Astrocyte of the cerebellum (primary cell): ENCODE measurements at regions not wholly inside any gene's neighbourhood (a gene's known extent, or its start where the extent isn't known, plus 50 kb on each side); places are given as distances from the start of the nearest gene placed in this dataset.
A peak's percentile ranks its signal among the peaks of the same experiment; 100 is the strongest.

Experiments used
- DNase-seq: peaks from one replicate; pipeline ENCODE4 v3.0.0-alpha.2; 2011; ENCODE audit warnings: low read depth
- H3K4me3 ChIP-seq: 2 replicates; pipeline ENCODE4 v1.5.1; 2011; ENCODE audit warnings: mild to moderate bottlenecking, low read depth, low read length, moderate library complexity
- CTCF ChIP-seq: IDR thresholded peaks from 2 replicates; pipeline ENCODE4 v1.5.1; 2012; ENCODE audit warnings: low read length, low read depth, moderate library complexity, mild to moderate bottlenecking; ENCODE audit errors: missing control alignments
- in situ Hi-C: cut with HindIII; loops from 2 replicates; pipeline ENCODE4 v1.10.0; 2017; ENCODE audit warnings: low sequenced_read_pairs

DNA sequence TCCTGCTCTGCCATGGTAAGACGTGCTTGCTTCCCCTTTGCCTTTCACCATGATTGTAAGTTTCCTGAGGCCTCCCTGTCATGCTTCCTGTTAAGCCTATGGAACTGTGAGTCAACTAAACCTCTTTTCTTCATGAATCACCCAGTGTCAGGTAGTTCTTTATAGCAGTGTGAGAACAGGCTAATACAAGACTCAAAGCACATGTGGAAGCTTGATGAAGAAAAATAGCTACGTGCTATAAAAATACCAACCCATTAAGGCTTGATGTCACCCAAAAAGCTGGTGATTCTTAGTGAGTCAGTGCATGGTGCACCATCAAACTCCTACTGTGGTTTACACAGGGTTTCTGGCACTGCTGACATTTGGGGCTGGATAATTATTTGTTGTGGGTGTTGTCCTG is 332.2 kb downstream of the TMEM167A start:
- DNase-seq, result no peak
- no peak overlapping the region for H3K4me3 ChIP-seq
- in situ Hi-C loops, result no loop called here
- no peak for TF ChIP-seq CTCF

GRCh38 chr5:82738681-82739269 is 338.4 kb downstream of the TMEM167A start:
- no peak for TF ChIP-seq CTCF
- in situ Hi-C loops, result no loop called here
- DNase-seq, result no peak
- no peak overlapping the region for H3K4me3 ChIP-seq

DNA sequence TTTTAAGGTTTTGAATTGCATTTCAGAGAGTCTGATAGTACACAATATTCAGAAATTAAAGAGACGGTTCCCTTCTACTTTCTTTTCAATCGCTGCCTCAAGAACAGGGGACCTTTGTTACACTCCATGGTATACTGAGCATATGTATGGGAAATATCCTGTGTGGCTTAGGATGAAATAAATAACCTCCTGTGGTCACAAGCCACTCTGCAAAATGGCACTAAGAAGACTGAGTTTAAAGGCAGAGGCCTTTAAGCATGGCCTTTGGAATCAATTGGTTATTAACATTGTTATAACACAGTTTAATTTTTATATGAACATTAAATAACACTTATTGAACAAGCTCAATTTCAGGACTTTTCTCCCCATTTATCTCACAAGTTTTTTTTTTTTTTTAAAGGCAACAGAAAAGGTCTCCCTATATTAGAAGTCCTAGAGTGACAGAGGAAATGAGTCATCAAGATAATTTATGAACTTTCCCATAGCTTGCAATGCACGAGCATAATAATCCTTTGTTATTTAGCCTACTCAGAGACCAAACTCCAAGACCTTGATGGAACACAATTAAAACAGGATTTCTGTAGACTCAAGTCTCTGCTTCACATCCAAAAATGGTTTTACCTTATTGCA is 341.9 kb downstream of the TMEM167A start:
- H3K4me3 ChIP-seq, result no peak overlapping the region

DNA sequence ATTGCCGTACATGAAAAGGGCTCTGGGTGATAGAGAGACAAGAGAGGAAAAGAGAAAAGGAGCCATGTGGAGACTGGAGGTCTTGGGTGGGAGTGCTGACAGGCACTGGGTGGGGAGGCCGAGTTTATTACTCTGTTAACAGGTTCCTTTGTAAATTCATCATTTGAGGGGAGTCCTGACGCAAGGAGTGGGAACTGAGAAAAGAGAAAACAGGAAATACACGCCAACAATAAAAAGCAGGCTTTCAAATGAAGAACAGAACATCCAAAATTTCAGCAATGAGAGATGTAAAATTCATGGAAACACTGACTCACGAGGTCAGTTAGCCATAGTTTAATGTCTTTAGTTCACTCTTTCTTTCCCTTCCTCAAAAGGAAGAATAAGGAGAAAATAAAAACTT is 342.8 kb downstream of the TMEM167A start:
- no peak for TF ChIP-seq CTCF
- in situ Hi-C loops, result no loop called here
- no peak for DNase-seq
- no peak overlapping the region for H3K4me3 ChIP-seq

More for the DNA sequence above, 341.9 kb downstream of the TMEM167A start:
- in situ Hi-C loops, result no loop called here
- DNase-seq, result peak; percentile 31
- no peak for TF ChIP-seq CTCF

GRCh38 chr5:82730913-82731312 is 346.3 kb downstream of the TMEM167A start:
- H3K4me3 ChIP-seq, result no peak overlapping the region
- TF ChIP-seq CTCF, result no peak
- DNase-seq, result no peak
- in situ Hi-C loops, result no loop called here

DNA sequence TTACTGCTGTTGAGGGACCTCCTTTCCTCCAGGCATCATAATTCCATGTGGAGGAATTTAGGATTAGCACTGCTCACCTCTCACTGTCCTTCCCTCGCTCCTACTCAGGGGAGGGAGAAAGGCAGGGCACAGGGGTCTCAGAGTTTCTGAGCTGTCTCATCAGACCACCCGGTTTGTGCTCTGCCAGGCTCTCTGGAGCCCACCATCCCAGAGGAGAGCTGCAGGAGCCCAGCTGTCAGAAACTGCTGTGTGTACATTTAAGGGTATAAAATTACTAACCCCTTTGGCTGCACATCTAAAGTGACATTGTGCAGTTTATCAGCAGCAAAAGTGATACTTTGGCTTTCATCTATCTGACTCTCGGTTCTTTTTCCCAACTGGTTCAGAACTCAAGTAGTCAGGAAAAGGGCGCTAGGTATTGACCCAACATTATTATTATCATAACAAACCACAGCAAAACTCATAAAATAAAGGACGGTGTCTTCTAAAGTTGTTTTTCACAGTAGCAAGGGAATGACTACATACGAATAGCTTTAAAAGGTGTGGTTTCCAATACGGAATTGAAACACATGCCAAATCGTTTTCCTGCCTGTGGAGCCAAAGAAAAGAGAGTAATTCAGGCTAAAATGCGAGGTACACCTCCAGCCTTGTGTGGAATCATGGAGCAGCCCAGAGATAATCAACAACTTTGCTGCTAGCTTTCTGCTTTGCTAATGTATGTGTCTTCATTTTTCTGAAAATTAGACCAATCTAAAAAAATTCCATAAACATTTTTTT is 348.1 kb downstream of the TMEM167A start:
- TF ChIP-seq CTCF, result no peak
- no peak overlapping the region for H3K4me3 ChIP-seq
- no peak for DNase-seq
- in situ Hi-C loops, result no loop called here
